Cardiac fibroblast (primary cell): ENCODE measurements at regions not wholly inside any gene's neighbourhood (a gene's known extent, or its start where the extent isn't known, plus 50 kb on each side); places are given as distances from the start of the nearest gene placed in this dataset.

Experiments used
- DNase-seq, 2 donors: peaks; one replicate each; pipeline versions ENCODE4 v3.0.0 to v3.0.0-alpha.2; 2010; ENCODE audit warnings: low read depth in 2 of 2
- H3K4me3 ChIP-seq, 2 donors: replicated peaks in 1 of 2; 1 replicate in 1 of 2; 2 replicates in 1 of 2; pipeline ENCODE4 v1.5.1; 2011; ENCODE audit warnings: low read depth in 2 of 2, low read length in 2 of 2, mild to moderate bottlenecking in 2 of 2, moderate library complexity in 1 of 2
- TF ChIP-seq, protein P1 (sequence below): IDR thresholded peaks from one replicate; pipeline ENCODE4 v1.5.1; 2011; ENCODE audit warnings: low read depth, mild to moderate bottlenecking, low read length, inconsistent platforms

DNA sequence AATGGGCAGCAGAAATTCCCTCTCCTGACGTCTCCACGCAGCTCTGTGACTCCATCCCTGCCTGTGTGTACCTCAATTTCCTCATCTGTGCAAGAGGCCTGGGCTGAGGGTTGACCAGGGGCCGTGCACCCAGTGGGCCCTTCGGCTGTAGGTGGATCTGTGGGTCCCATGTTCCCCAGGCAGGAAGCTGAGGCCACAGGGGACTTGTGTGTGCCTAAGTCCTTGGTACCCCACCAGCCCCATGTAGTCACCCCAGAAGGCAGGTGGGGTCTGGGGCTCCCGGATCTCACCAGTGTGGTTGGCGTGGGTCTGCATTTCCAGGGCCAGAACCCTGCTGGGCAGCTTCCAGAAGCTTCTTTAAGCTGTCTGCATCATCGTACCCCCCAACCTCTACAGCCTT, 177.4 kb upstream of the GSE1 start:
- no peak for DNase-seq
- TF ChIP-seq, protein P1, sequence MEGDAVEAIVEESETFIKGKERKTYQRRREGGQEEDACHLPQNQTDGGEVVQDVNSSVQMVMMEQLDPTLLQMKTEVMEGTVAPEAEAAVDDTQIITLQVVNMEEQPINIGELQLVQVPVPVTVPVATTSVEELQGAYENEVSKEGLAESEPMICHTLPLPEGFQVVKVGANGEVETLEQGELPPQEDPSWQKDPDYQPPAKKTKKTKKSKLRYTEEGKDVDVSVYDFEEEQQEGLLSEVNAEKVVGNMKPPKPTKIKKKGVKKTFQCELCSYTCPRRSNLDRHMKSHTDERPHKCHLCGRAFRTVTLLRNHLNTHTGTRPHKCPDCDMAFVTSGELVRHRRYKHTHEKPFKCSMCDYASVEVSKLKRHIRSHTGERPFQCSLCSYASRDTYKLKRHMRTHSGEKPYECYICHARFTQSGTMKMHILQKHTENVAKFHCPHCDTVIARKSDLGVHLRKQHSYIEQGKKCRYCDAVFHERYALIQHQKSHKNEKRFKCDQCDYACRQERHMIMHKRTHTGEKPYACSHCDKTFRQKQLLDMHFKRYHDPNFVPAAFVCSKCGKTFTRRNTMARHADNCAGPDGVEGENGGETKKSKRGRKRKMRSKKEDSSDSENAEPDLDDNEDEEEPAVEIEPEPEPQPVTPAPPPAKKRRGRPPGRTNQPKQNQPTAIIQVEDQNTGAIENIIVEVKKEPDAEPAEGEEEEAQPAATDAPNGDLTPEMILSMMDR: no peak
- no peak overlapping the region for H3K4me3 ChIP-seq

DNA sequence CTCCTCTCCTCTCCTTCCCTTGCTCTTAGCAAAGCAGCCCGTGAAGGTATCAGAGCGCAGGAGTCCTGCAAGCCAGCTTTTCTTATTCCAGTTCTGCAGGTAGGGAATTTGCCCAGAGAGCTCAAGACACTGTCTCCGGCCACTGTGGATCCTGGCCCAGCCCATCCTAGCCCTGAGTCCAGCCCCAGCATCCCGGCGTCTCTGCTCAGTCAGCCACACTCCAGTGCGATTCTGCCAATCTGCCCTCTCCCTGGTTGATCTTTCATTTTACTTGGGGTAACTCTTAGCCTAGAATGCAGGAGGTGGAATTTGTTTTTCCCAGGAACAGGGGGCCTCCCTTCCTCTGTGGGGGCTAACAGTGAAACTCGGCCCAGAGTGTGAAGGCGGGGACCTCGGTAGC, 176.9 kb upstream of the GSE1 start:
- no peak for DNase-seq
- TF ChIP-seq, protein P1: no peak
- no peak overlapping the region for H3K4me3 ChIP-seq

DNA sequence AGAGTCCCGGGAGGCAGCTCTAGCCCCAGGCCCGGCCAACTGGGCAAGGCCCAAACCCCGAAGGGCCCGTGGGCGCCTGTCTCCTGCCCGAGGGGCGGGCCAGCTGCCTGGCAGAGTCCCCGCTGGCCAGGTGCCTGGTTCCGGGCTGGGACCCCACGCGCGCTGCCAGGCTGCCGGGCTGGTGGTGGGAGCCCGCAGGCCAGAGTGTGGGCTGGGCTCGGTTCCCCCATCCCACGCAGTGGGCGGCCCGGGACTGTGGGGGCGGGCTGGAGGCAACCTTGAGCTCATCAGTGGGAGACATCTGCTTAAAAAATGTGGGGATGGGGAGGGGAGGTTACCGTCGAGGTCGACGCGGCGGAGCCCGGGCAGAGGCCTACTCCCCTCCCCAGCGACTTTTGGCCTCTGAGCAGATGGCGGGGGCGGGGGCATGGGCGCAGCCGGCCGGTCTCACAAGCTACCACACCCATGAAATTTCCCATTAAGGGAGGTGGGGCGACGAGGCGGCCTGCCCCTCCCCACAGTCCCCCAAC, 176.4 kb upstream of the GSE1 start:
- no peak overlapping the region for H3K4me3 ChIP-seq
- TF ChIP-seq, protein P1: no peak
- DNase-seq: peak in 1 of 2 donors; percentile 37

DNA sequence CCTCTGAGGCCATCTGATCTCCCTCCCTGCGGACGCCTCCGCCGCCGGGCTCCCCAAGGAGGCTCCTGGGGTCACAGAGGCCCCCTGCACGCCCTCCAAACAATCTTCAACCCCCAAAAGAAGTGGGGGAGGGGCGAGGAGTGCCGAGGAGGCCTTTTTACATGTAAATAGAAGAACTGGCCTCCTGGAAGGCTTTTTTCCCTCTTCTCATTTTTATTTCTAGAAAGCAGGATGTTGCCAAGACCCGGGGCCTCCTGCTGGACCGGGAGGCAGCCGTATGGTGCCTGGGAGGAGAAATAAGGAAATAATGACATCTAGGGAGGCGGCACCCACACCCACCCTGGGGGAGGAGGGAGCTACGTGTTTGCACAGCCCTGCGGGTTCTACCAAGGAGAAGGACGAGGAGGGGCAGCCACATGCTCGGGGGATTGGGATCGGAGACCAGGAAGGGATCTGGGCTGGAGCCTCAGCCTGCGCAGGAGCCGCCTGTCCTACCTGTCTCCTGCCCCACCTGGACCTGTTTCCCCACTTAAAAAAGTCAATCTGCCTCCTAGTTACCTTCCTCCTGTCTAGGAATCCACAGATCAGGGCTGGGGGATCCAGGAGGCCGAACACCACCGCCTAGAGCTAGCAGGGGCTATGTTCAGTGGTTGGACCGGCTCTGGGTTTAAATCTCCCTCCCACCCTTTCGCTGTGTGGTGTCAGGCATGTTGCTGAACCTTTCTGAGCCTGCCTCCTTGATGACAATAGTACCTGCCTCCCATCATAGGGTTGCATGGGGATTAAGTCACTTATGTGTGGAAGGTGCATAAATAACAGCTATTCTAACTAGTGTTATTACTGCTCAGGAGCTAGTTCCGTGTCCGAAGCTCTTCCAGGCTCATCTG, 175.7 kb upstream of the GSE1 start:
- peak in 1 of 2 donors; percentile 50 for DNase-seq
- TF ChIP-seq, protein P1: no peak
- H3K4me3 ChIP-seq: no peak overlapping the region

DNA sequence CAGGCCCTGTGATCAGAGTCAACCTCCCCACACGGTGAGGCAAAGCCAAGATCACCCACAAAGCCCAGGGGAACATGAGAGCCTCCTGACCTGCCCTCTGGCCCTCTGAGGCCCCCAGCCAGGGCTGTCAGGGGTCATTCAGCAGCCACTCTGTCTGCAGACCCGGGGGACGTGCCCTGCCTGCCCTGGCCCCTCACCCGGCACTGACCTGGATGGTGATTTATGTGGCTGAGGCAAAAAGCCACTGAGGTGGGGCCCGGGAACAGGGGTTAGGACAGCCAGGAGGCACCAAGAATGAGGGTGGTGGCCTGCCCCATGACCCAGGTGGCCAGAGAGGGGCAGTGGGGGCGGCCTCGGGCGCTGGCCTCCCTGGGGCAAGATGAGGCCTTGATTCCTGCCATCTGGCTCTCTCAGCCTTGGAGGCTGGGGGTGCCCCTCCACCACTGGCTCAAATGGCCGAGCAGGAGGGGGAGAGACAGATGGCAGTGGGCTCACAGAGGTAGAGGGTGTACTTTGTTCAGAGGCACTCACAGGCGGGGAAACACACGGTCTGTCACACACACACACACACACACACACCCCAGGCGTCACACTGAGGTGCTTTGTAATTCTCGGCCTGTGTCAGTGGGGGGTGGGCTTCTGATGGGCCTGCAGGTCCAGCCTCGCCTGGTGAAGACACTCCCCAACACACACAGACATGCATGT, 174.0 kb upstream of the GSE1 start:
- no peak overlapping the region for H3K4me3 ChIP-seq
- no peak for DNase-seq
- TF ChIP-seq, protein P1: no peak

DNA sequence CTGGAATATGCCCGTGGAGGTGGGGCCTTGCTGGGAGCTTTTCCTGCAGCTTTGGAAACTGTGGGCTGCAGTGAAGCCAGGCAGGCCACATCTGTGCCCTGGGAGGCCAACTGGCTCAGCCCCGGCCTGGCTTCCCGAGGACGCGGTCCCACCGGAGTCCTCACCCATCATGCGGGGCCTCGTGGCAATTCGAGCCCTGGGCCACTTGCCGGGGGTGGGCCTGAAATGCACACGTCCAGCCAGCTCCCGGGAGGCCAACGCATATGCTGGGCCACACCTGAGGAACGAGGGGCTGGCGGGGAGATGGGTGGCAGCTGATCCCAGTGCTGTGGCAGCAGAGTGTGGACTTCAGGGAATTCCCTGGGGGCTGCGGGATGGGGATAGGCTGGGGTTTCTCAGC, 172.4 kb upstream of the GSE1 start:
- TF ChIP-seq, protein P1: no peak
- DNase-seq: no peak
- no peak overlapping the region for H3K4me3 ChIP-seq
